ENCODE measurements at regions not wholly inside any gene's neighbourhood (a gene's known extent, or its start where the extent isn't known, plus 50 kb on each side); places are given as distances from the start of the nearest gene placed in this dataset.

GRCh38 chrX:74238771-74239170 is 65.2 kb upstream of the ZCCHC13 start (continued):
- no peak for TF ChIP-seq CBX8 (IDR thresholded peaks at IDR 0.05)
- TF ChIP-seq NFE2L2 (conservative IDR thresholded peaks at IDR 0.05; ENCODE audit: low read length): no peak
- no peak for TF ChIP-seq RFX5 (IDR thresholded peaks at IDR 0.05)

GRCh38 chrX:74234818-74235217 is 69.2 kb upstream of the ZCCHC13 start:
- H3K4me2 ChIP-seq: no peak overlapping the region
- peaks cover 32% of the 10 kb centered on the region for H3K4me1 ChIP-seq
- H3K9me3 ChIP-seq: no peaks in the 10 kb centered on the region
- H3K27ac ChIP-seq: no peak overlapping the region
- FAIRE-seq: no peak
- H3K4me3 ChIP-seq: no peak overlapping the region
- ChIA-PET POLR2A (no interaction called here), CTCF (interaction anchor here (1.2 kb wide), 1 partner anchor 16 kb away, joined by 3 read pairs; no protein-coding TSS in a partner anchor)
- ATAC-seq: peak in 1 of 2 experiments; percentile 53; a peak in 3 of 6 replicates
- WGBS (ENCODE audit: missing lambda C conversion rate): 82% methylated on average over 2 of the region's 2 CpGs
- TF ChIP-seq JUNB (IDR thresholded peaks at IDR 0.05): no peak
- no peak for TF ChIP-seq MAFK (IDR thresholded peaks at IDR 0.05; ENCODE audit: partially characterized antibody)
- no peak for TF ChIP-seq ESRRA (IDR thresholded peaks at IDR 0.05; ENCODE audit: borderline replicate concordance, low read length)
- TF ChIP-seq CTCF (IDR thresholded peaks at IDR 0.05): peak; percentile 10; the same call in 1 of the 3 replicates
- peak in 1 of 2 experiments; percentile 27 for DNase-seq (ENCODE audit: low read depth in 1 of 2, low spot score in 1 of 2)

DNA sequence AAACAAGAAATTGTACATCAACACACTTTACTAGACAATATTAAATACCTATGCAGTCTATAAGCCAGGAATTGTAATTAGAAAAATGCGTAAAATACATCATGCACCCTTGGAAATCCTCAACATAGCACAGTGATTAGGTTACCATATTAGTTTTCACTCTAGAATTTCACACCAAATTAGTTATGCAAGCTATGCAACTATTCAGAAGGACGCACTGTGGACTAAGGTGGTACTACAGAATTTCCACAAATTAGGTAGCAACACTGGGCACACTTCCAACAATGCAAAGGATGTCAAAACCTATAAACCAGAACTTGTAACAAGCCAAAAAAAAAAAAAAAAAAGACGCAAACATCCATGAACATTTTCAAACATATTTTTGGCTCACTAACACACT is 71.1 kb upstream of the ZCCHC13 start:
- H3K27ac ChIP-seq: no peak overlapping the region
- no peaks in the 10 kb centered on the region for H3K9me3 ChIP-seq
- FAIRE-seq (peak; percentile 13), ATAC-seq (peak in 1 of 2 experiments; percentile 56; a peak in 4 of 6 replicates), DNase-seq (ENCODE audit: low read depth in 1 of 2, low spot score in 1 of 2) (peak in 1 of 2 experiments; percentile 43)
- ChIA-PET CTCF (no interaction called here), POLR2A (no interaction called here)
- no peak overlapping the region for H3K4me3 ChIP-seq
- H3K4me2 ChIP-seq: no peak overlapping the region
- H3K4me1 ChIP-seq: peaks cover 32% of the 10 kb centered on the region
- 66% methylated on average over 3 of the region's 3 CpGs for WGBS (ENCODE audit: missing lambda C conversion rate)
- TF ChIP-seq MAFK (IDR thresholded peaks at IDR 0.05; ENCODE audit: partially characterized antibody): peak; percentile 10
- no peak for TF ChIP-seq NFE2L2 (conservative IDR thresholded peaks at IDR 0.05; ENCODE audit: low read length)

DNA sequence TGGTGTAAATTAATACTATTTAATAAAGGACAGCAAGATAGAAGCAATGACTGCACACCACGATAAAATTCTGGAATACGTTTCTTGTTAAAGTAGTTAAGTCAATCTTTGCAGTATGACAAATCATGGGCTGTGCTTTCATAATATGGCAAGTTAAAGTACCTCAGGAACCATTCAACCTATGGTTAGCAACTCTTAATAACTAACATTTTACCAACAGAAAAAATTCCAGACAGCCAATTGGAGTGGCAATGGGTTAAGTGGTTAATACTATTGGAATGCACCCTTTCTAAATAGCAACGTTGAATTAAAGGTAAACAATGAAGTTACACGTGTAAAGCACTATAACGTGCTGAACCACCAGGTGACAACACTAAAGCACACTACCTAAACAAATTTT is 72.4 kb upstream of the ZCCHC13 start:
- ATAC-seq: peak in 1 of 2 experiments; percentile 31; a peak in 3 of 6 replicates
- Histone ChIP-seq H3K4me1 (peaks cover 32% of the 10 kb centered on the region), H3K27ac (no peak overlapping the region; a peak in 1 of 6 replicates), H3K4me2 (peak overlapping the region; percentile 22), H3K4me3 (no peak overlapping the region), H3K9me3 (peaks cover under 1% of the 10 kb centered on the region; the same call in 2 of the 3 replicates)
- POLR2A ChIA-PET: no interaction called here
- peak in 1 of 2 experiments; percentile 10 for DNase-seq (ENCODE audit: low read depth in 1 of 2, low spot score in 1 of 2)
- CTCF ChIA-PET: no interaction called here
- 18% methylated on average over 5 of the region's 5 CpGs for WGBS (ENCODE audit: missing lambda C conversion rate)
- TF ChIP-seq, protein P1, sequence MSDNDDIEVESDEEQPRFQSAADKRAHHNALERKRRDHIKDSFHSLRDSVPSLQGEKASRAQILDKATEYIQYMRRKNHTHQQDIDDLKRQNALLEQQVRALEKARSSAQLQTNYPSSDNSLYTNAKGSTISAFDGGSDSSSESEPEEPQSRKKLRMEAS (IDR thresholded peaks at IDR 0.05): no peak
- no peak for TF ChIP-seq MAZ (IDR thresholded peaks at IDR 0.05; ENCODE audit: borderline replicate concordance, low read depth, low read length)
- FAIRE-seq: no peak

- POLR2A ChIA-PET: no interaction called here
- FAIRE-seq: no peak
These were observed 73.9 kb upstream of the ZCCHC13 start for GRCh38 chrX:74230094-74230493.

More at GRCh38 chrX:74230094-74230493, 73.9 kb upstream of the ZCCHC13 start:
- Histone ChIP-seq H3K4me3 (no peak overlapping the region), H3K4me1 (peaks cover 32% of the 10 kb centered on the region), H3K4me2 (no peak overlapping the region), H3K9me3 (peaks cover 16% of the 10 kb centered on the region; the same call in 2 of the 3 replicates), H3K27ac (no peak overlapping the region)
- TF ChIP-seq EHF (CRISPR knock-in tag; IDR thresholded peaks at IDR 0.05) (no peak), SREBF2 (IDR thresholded peaks at IDR 0.05) (no peak), HOXB13 (CRISPR knock-in tag; IDR thresholded peaks at IDR 0.05; ENCODE audit: low read depth) (no peak), SMC3 (IDR thresholded peaks at IDR 0.05) (no peak), ESRRA (IDR thresholded peaks at IDR 0.05; ENCODE audit: borderline replicate concordance, low read length) (no peak), EP300 (IDR thresholded peaks at IDR 0.05) (no peak), JUNB (IDR thresholded peaks at IDR 0.05) (no peak), CHD2 (IDR thresholded peaks at IDR 0.05; ENCODE audit: low read length, partially characterized antibody) (no peak), HDAC2 (IDR thresholded peaks at IDR 0.05) (no peak), NPAS2 (CRISPR knock-in tag; IDR thresholded peaks at IDR 0.05; ENCODE audit: borderline replicate concordance) (no peak), NFE2L2 (conservative IDR thresholded peaks at IDR 0.05; ENCODE audit: low read length) (no peak), ATOH8 (CRISPR knock-in tag; IDR thresholded peaks at IDR 0.05; ENCODE audit: low read depth) (no peak), BCL3 (IDR thresholded peaks at IDR 0.05) (no peak)
- TF ChIP-seq, protein P2, sequence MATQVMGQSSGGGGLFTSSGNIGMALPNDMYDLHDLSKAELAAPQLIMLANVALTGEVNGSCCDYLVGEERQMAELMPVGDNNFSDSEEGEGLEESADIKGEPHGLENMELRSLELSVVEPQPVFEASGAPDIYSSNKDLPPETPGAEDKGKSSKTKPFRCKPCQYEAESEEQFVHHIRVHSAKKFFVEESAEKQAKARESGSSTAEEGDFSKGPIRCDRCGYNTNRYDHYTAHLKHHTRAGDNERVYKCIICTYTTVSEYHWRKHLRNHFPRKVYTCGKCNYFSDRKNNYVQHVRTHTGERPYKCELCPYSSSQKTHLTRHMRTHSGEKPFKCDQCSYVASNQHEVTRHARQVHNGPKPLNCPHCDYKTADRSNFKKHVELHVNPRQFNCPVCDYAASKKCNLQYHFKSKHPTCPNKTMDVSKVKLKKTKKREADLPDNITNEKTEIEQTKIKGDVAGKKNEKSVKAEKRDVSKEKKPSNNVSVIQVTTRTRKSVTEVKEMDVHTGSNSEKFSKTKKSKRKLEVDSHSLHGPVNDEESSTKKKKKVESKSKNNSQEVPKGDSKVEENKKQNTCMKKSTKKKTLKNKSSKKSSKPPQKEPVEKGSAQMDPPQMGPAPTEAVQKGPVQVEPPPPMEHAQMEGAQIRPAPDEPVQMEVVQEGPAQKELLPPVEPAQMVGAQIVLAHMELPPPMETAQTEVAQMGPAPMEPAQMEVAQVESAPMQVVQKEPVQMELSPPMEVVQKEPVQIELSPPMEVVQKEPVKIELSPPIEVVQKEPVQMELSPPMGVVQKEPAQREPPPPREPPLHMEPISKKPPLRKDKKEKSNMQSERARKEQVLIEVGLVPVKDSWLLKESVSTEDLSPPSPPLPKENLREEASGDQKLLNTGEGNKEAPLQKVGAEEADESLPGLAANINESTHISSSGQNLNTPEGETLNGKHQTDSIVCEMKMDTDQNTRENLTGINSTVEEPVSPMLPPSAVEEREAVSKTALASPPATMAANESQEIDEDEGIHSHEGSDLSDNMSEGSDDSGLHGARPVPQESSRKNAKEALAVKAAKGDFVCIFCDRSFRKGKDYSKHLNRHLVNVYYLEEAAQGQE (IDR thresholded peaks at IDR 0.05): no peak
- ATAC-seq (no peak), DNase-seq (ENCODE audit: low read depth in 1 of 2, low spot score in 1 of 2) (no peak)
- CTCF ChIA-PET: no interaction called here

Measured in A549 (cell line).